Epithelial cell of esophagus (primary cell): ENCODE measurements at regions not wholly inside any gene's neighbourhood (a gene's known extent, or its start where the extent isn't known, plus 50 kb on each side); places are given as distances from the start of the nearest gene placed in this dataset.

Source experiments
- DNase-seq: peaks from one replicate; pipeline ENCODE4 v3.0.0; 2010; ENCODE audit warnings: low read depth
- H3K4me3 ChIP-seq: 2 replicates; pipeline ENCODE4 v1.5.1; 2011; ENCODE audit warnings: mild to moderate bottlenecking, low read length, control low read depth
- TF ChIP-seq, protein P1 (sequence below): IDR thresholded peaks from 2 replicates; pipeline ENCODE4 v1.5.1; 2011; ENCODE audit warnings: low read depth, mild to moderate bottlenecking, low read length, control low read depth, inconsistent platforms; ENCODE audit not compliant: insufficient read depth; ENCODE audit errors: missing control alignments

DNA sequence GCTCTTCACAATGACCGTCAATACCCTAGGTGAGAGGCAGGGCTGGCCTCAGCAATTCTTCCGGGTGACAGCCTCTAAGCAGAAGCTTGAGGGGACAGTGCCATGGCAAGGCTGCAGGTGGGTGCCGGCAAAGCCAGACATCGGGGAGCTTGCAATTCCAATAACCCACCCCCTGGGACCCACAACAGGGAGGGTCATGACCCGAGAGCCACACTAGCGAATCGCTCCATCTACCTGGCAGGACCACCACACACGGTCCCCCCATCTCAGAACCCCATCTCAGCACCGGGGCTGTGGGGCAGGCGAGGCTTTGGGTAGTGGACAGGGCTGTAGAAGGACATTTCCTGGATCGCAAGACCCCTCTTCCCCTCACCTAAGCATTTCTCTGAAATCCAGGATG is 177.2 kb downstream of the ACKR3 start:
- TF ChIP-seq, protein P1, sequence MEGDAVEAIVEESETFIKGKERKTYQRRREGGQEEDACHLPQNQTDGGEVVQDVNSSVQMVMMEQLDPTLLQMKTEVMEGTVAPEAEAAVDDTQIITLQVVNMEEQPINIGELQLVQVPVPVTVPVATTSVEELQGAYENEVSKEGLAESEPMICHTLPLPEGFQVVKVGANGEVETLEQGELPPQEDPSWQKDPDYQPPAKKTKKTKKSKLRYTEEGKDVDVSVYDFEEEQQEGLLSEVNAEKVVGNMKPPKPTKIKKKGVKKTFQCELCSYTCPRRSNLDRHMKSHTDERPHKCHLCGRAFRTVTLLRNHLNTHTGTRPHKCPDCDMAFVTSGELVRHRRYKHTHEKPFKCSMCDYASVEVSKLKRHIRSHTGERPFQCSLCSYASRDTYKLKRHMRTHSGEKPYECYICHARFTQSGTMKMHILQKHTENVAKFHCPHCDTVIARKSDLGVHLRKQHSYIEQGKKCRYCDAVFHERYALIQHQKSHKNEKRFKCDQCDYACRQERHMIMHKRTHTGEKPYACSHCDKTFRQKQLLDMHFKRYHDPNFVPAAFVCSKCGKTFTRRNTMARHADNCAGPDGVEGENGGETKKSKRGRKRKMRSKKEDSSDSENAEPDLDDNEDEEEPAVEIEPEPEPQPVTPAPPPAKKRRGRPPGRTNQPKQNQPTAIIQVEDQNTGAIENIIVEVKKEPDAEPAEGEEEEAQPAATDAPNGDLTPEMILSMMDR, result no peak

DNA sequence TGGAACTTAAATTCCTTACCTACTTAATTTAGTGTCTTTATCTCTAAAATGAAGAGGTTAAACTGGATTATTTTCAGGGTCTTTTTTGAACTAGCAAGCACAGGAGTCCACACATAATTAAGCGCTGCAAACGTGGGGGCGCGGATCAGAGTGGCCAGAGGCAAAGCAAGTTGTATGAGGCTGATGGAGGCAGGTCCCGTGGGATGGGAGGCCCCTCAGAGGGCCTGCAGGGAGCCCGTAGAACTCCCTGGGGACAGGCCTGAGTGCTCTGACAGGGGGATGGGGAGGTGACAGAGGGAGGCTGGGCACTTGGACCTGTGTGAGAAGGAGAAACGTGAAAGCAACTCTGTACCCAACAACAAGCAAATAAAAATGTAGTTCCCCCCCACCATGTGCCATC is 177.8 kb downstream of the ACKR3 start:
- H3K4me3 ChIP-seq, result no peak overlapping the region
- DNase-seq, result no peak
- TF ChIP-seq, protein P1, result no peak

More for the DNA sequence above, 177.2 kb downstream of the ACKR3 start:
- H3K4me3 ChIP-seq, result no peak overlapping the region
- no peak for DNase-seq

DNA sequence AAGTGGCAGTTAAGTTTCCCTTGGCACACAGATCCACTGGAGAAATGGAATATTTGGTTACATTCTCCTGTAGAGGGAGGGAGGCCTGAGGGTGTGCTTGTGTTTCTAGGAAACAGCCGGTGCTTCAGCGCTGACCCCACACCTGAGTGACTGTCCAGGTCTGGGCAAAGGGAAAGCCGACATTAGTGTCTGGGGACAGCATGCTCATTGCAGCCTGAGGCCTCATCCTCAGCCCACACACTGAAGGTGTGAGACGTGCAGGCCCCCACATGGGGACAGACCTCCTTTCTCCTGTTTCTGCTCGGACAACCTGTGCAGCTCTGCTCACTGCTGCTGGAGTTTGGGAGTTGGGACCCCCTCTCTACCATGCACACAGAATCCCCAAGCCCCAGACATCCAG is 178.3 kb downstream of the ACKR3 start:
- no peak for DNase-seq
- H3K4me3 ChIP-seq, result no peak overlapping the region
- TF ChIP-seq, protein P1, result no peak

DNA sequence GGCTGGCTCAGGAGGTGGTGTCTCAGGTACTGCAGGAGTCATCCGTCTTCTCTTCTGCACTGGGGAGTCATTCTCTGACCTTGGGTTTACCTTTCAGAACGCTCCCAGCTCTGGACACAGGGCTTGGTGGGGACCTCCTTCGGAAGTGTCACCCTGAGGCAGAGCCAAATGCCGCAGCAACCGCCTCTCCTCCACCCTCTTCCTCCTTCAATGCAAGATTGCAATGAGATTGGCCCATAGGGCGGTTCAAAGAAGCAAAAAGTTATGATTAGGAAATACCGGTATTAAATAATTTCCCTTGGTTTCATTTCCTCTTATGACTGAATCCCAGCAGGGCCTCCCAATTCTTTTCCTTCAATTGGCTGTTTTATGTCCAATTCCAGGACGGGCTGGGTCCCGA is 178.8 kb downstream of the ACKR3 start:
- no peak overlapping the region for H3K4me3 ChIP-seq
- TF ChIP-seq, protein P1, result no peak

DNA sequence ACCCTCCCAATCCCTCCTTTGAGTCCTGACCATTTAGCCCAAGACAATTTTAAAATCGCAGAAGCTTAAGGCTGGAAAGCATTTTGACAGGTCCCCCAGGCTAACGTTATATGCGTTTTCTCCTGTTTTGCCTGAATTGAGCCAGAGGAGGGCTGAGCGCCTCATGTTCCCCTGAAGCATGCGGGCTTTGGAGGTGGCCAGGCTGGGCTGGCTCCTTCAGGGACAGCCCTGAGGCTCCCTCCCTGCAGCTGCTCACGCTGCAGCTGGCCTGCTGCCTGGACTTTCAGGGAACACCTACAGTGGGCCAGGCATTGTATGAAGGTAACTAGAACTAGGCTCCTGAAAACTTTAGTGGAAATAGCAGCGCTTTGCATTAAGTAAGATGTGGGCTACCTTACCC is 179.2 kb downstream of the ACKR3 start:
- H3K4me3 ChIP-seq, result no peak overlapping the region
- TF ChIP-seq, protein P1, result no peak
- no peak for DNase-seq

More for the DNA sequence above, 178.8 kb downstream of the ACKR3 start:
- peak; percentile 73 for DNase-seq

DNA sequence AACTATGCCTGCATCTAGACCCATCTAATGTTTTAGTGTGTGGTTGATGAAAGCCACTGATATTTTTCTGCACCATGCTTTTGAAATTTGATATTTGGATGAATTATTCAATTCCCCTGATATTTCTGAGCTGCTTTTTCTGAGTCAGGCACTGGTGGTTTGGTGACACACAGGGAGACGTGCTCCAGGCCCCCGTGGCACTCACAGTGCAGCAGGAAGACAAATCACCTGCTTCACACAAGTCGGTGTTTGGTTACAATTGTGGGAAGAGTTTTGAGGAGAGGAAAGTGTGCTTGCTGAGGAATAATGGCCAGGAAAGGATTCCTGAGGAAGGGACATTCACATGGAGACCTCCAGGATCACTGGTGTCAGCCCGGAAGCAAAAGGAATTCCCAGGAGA is 179.7 kb downstream of the ACKR3 start:
- DNase-seq, result peak; percentile 80
- TF ChIP-seq, protein P1, result no peak
- H3K4me3 ChIP-seq, result no peak overlapping the region

DNA sequence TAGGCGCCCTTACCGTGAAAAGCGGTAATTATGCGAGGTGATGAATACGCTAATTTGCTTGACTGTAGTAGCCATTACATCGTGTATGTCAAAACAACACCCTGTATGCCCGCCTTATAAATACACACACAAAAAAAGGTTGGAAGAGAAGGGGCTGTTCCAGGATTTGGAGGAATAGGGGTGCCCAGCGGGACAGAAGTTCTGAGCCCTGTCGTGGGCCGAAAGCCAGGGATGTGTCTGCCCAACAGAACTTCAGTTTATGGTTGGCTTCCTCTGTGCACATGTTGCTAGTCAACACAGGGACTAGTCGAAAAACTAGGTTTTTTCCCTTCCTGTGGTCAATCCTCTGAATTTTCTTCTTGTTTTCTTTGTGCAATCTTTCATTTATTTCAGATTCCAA is 182.5 kb downstream of the ACKR3 start:
- TF ChIP-seq, protein P1, result no peak
- H3K4me3 ChIP-seq, result no peak overlapping the region
- no peak for DNase-seq
